Mammary epithelial cell (primary cell): ENCODE measurements at regions not wholly inside any gene's neighbourhood (a gene's known extent, or its start where the extent isn't known, plus 50 kb on each side); places are given as distances from the start of the nearest gene placed in this dataset.

ENCODE experiments used
- CTCF ChIP-seq, 2 donors: IDR thresholded peaks in 1 of 2; conservative IDR thresholded peaks in 1 of 2; 2 replicates each; pipeline ENCODE4 v1.5.1; 2011 to 2012; ENCODE audit warnings: inconsistent platforms in 2 of 2, low read length in 2 of 2, mild to moderate bottlenecking in 2 of 2, control low read depth in 1 of 2, low read depth in 1 of 2; ENCODE audit not compliant: insufficient read depth in 1 of 2; ENCODE audit errors: extremely low read depth in 1 of 2
- EZH2 ChIP-seq: IDR thresholded peaks from 2 replicates; pipeline ENCODE4 v1.6.1; 2012; ENCODE audit warnings: low read length, inconsistent platforms, borderline replicate concordance

- TF ChIP-seq CTCF (conservative IDR thresholded peaks at IDR 0.05 in 1 of 2, IDR thresholded peaks at IDR 0.05 in 1 of 2; ENCODE audit: extremely low read depth in 1 of 2, insufficient read depth in 1 of 2, low read depth in 1 of 2, low read length in 2 of 2) (no peak), EZH2 (no peak)
Observed at GRCh38 chr10:4247379-4247778, 462.4 kb upstream of the KLF6 start.
